ENCODE measurements at regions not wholly inside any gene's neighbourhood (a gene's known extent, or its start where the extent isn't known, plus 50 kb on each side); places are given as distances from the start of the nearest gene placed in this dataset.

DNA sequence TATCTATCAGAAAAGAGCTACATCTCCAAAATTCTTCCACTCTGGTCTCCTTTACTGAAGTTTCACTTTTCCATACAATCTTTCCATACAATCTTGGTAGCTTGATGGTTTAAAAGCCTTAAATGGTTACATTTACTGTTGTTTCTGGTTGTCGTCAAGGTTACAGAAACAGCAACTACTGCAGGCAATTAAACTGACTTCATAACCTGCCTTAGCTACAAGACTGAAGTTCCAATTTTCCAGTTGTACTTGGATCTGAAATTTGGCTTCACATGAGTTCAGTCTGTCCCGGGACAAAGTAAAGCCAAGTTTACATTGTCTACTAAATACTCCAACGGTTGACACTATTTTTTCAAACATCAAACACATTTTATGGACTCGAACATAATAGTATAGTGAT lies 326.4 kb downstream of the ANKRD50 start (continued):
- no peak for TF ChIP-seq MEF2A (IDR thresholded peaks at IDR 0.05; ENCODE audit: borderline replicate concordance, low read depth)
- TF ChIP-seq TEAD4 (IDR thresholded peaks at IDR 0.05; ENCODE audit: borderline replicate concordance, insufficient read depth): no peak
- no peak for TF ChIP-seq RXRA (IDR thresholded peaks at IDR 0.05; ENCODE audit: borderline replicate concordance, low read depth)

DNA sequence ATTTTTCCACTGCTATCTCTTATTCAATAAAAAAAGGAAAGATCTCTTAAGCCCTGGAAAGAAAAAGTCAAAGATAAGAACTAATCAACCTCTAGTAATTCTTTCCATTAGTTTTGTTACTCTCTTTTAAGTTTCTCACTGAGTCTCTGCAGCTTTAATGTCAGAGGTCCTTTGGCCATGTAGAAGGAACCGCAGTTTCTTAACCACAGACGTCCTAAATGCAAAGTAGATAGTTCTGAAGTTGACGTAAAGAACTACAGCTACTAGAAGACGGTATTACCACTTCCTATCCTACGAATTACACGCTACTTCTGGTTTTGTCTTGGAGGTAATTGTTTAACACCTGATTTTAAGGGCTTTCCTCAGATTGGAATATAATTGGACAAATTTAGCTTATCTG lies 325.9 kb downstream of the ANKRD50 start:
- no peaks in the 10 kb centered on the region for H3K9me3 ChIP-seq
- H3K36me3 ChIP-seq (replicated peaks in 1 of 2; ENCODE audit: control insufficient read depth in 1 of 2, insufficient read depth in 2 of 2, low read length in 1 of 2): no peaks in the 10 kb centered on the region
- TF ChIP-seq, protein P1, sequence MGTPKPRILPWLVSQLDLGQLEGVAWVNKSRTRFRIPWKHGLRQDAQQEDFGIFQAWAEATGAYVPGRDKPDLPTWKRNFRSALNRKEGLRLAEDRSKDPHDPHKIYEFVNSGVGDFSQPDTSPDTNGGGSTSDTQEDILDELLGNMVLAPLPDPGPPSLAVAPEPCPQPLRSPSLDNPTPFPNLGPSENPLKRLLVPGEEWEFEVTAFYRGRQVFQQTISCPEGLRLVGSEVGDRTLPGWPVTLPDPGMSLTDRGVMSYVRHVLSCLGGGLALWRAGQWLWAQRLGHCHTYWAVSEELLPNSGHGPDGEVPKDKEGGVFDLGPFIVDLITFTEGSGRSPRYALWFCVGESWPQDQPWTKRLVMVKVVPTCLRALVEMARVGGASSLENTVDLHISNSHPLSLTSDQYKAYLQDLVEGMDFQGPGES (IDR thresholded peaks at IDR 0.05; ENCODE audit: low read depth, low read length): no peak
- TF ChIP-seq, protein P2, sequence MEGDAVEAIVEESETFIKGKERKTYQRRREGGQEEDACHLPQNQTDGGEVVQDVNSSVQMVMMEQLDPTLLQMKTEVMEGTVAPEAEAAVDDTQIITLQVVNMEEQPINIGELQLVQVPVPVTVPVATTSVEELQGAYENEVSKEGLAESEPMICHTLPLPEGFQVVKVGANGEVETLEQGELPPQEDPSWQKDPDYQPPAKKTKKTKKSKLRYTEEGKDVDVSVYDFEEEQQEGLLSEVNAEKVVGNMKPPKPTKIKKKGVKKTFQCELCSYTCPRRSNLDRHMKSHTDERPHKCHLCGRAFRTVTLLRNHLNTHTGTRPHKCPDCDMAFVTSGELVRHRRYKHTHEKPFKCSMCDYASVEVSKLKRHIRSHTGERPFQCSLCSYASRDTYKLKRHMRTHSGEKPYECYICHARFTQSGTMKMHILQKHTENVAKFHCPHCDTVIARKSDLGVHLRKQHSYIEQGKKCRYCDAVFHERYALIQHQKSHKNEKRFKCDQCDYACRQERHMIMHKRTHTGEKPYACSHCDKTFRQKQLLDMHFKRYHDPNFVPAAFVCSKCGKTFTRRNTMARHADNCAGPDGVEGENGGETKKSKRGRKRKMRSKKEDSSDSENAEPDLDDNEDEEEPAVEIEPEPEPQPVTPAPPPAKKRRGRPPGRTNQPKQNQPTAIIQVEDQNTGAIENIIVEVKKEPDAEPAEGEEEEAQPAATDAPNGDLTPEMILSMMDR (IDR thresholded peaks at IDR 0.05): no peak
- TF ChIP-seq TAF1 (IDR thresholded peaks at IDR 0.05; ENCODE audit: borderline replicate concordance, low read depth, low read length) (no peak), MEF2A (IDR thresholded peaks at IDR 0.05; ENCODE audit: borderline replicate concordance, low read depth) (no peak), SIN3A (IDR thresholded peaks at IDR 0.05; ENCODE audit: borderline replicate concordance, low read depth, low read length) (no peak), RAD21 (IDR thresholded peaks at IDR 0.05; ENCODE audit: low read length) (no peak), GABPA (IDR thresholded peaks at IDR 0.05; ENCODE audit: low read depth) (no peak), EP300 (IDR thresholded peaks at IDR 0.05; ENCODE audit: borderline replicate concordance in 1 of 2, low read depth in 1 of 2, low read length in 1 of 2) (no peak), CHD2 (IDR thresholded peaks at IDR 0.05; ENCODE audit: low read length, partially characterized antibody) (no peak), FOXM1 (IDR thresholded peaks at IDR 0.05; ENCODE audit: low read depth) (no peak), TEAD4 (IDR thresholded peaks at IDR 0.05; ENCODE audit: borderline replicate concordance, insufficient read depth) (no peak), SMC3 (IDR thresholded peaks at IDR 0.05; ENCODE audit: low read depth, low read length) (no peak), RFX5 (IDR thresholded peaks at IDR 0.05; ENCODE audit: low read length) (no peak), ELF1 (IDR thresholded peaks at IDR 0.05) (no peak), JUND (IDR thresholded peaks at IDR 0.05) (no peak), YY1 (IDR thresholded peaks at IDR 0.05; ENCODE audit: low read depth) (no peak)
- TF ChIP-seq, protein P3, sequence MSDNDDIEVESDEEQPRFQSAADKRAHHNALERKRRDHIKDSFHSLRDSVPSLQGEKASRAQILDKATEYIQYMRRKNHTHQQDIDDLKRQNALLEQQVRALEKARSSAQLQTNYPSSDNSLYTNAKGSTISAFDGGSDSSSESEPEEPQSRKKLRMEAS (IDR thresholded peaks at IDR 0.05; ENCODE audit: low read depth): no peak
- TF ChIP-seq, protein P4, sequence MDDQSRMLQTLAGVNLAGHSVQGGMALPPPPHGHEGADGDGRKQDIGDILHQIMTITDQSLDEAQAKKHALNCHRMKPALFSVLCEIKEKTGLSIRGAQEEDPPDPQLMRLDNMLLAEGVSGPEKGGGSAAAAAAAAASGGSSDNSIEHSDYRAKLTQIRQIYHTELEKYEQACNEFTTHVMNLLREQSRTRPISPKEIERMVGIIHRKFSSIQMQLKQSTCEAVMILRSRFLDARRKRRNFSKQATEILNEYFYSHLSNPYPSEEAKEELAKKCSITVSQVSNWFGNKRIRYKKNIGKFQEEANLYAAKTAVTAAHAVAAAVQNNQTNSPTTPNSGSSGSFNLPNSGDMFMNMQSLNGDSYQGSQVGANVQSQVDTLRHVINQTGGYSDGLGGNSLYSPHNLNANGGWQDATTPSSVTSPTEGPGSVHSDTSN (IDR thresholded peaks at IDR 0.05): no peak
- TF ChIP-seq, protein P5, sequence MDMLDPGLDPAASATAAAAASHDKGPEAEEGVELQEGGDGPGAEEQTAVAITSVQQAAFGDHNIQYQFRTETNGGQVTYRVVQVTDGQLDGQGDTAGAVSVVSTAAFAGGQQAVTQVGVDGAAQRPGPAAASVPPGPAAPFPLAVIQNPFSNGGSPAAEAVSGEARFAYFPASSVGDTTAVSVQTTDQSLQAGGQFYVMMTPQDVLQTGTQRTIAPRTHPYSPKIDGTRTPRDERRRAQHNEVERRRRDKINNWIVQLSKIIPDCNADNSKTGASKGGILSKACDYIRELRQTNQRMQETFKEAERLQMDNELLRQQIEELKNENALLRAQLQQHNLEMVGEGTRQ (IDR thresholded peaks at IDR 0.05; ENCODE audit: borderline replicate concordance, low read depth, low read length): no peak
- TF ChIP-seq, protein P6, sequence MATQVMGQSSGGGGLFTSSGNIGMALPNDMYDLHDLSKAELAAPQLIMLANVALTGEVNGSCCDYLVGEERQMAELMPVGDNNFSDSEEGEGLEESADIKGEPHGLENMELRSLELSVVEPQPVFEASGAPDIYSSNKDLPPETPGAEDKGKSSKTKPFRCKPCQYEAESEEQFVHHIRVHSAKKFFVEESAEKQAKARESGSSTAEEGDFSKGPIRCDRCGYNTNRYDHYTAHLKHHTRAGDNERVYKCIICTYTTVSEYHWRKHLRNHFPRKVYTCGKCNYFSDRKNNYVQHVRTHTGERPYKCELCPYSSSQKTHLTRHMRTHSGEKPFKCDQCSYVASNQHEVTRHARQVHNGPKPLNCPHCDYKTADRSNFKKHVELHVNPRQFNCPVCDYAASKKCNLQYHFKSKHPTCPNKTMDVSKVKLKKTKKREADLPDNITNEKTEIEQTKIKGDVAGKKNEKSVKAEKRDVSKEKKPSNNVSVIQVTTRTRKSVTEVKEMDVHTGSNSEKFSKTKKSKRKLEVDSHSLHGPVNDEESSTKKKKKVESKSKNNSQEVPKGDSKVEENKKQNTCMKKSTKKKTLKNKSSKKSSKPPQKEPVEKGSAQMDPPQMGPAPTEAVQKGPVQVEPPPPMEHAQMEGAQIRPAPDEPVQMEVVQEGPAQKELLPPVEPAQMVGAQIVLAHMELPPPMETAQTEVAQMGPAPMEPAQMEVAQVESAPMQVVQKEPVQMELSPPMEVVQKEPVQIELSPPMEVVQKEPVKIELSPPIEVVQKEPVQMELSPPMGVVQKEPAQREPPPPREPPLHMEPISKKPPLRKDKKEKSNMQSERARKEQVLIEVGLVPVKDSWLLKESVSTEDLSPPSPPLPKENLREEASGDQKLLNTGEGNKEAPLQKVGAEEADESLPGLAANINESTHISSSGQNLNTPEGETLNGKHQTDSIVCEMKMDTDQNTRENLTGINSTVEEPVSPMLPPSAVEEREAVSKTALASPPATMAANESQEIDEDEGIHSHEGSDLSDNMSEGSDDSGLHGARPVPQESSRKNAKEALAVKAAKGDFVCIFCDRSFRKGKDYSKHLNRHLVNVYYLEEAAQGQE (IDR thresholded peaks at IDR 0.05; ENCODE audit: low read depth, low read length): no peak
- H3K27ac ChIP-seq (ENCODE audit: low read depth in 2 of 2, low read length in 1 of 2): no peak overlapping the region
- POLR2A ChIA-PET: no interaction called here
- H3K9me2 ChIP-seq: no peaks in the 10 kb centered on the region
- H3K79me2 ChIP-seq (ENCODE audit: insufficient read depth): no peaks in the 10 kb centered on the region
- CTCF ChIA-PET: no interaction called here
- H3K27me3 ChIP-seq (ENCODE audit: insufficient read depth): no peaks in the 10 kb centered on the region
- no peaks in the 10 kb centered on the region for H4K20me1 ChIP-seq (ENCODE audit: insufficient read depth)
- no peak overlapping the region for H3K4me3 ChIP-seq (ENCODE audit: low read depth in 2 of 2, low read length in 1 of 2)
- no peak overlapping the region for H3K4me2 ChIP-seq
- no peak overlapping the region for H2AFZ ChIP-seq (ENCODE audit: low read depth)
- WGBS (ENCODE audit: low lambda C conversion rate): 90% methylated on average over 6 of the region's 6 CpGs
- peaks cover 0 to 6% of the 10 kb centered on the region in 2 experiments; a peak in 1 of 4 replicates for H3K4me1 ChIP-seq (ENCODE audit: control insufficient read depth in 1 of 2, insufficient read depth in 2 of 2, low read depth in 1 of 2, low read length in 1 of 2)
- H3K9ac ChIP-seq: no peak overlapping the region
- DNase-seq: no peak
- peaks cover 6% of the 10 kb centered on the region for H3F3A ChIP-seq (replicated peaks; ENCODE audit: insufficient read depth)

All from SK-N-SH (cell line).